Liver (tissue), 7 donors: ENCODE measurements at regions not wholly inside any gene's neighbourhood (a gene's known extent, or its start where the extent isn't known, plus 50 kb on each side); places are given as distances from the start of the nearest gene placed in this dataset.

Experiments used
- DNase-seq: peaks from one replicate; pipeline ENCODE4 v3.0.0-alpha.2; 2017; ENCODE audit warnings: low spot score
- H3K27ac ChIP-seq, 2 donors: one replicate each; pipeline ENCODE4 v1.7.0; 2013; ENCODE audit warnings: inconsistent platforms in 2 of 2, low read length in 2 of 2, control low read depth in 1 of 2, low read depth in 1 of 2, mild to moderate bottlenecking in 1 of 2
- H3K27me3 ChIP-seq, 4 donors: one replicate each; pipeline versions ENCODE4 v1.6.1 to v1.7.0; 2013; ENCODE audit warnings: low read length in 3 of 4, inconsistent platforms in 1 of 4, mild to moderate bottlenecking in 1 of 4, moderate library complexity in 1 of 4; ENCODE audit not compliant: control insufficient read depth in 4 of 4, insufficient read depth in 4 of 4
- H3K36me3 ChIP-seq, 4 donors: one replicate each; pipeline versions ENCODE4 v1.6.1 to v1.7.0; 2013; ENCODE audit warnings: low read length in 3 of 4, mild to moderate bottlenecking in 3 of 4, low read depth in 1 of 4, moderate library complexity in 1 of 4; ENCODE audit not compliant: control insufficient read depth in 4 of 4, insufficient read depth in 3 of 4
- H3K4me1 ChIP-seq, 4 donors: one replicate each; pipeline versions ENCODE4 v1.6.1 to v1.7.0; 2013; ENCODE audit warnings: low read length in 3 of 4, mild to moderate bottlenecking in 3 of 4, moderate library complexity in 1 of 4; ENCODE audit not compliant: control insufficient read depth in 4 of 4, insufficient read depth in 4 of 4
- H3K4me3 ChIP-seq, 3 donors: one replicate each; pipeline versions ENCODE4 v1.6.1 to v1.7.0; 2013; ENCODE audit warnings: low read length in 3 of 3, control low read depth in 1 of 3, low read depth in 1 of 3, mild to moderate bottlenecking in 1 of 3
- H3K9ac ChIP-seq, 2 donors: one replicate each; pipeline ENCODE4 v1.7.0; 2013; ENCODE audit warnings: low read length in 2 of 2, mild to moderate bottlenecking in 2 of 2, moderate library complexity in 2 of 2, control low read depth in 1 of 2, low read depth in 1 of 2
- H3K9me3 ChIP-seq, 4 donors: one replicate each; pipeline versions ENCODE4 v1.6.1 to v1.7.0; 2013; ENCODE audit warnings: low read length in 3 of 4; ENCODE audit not compliant: control insufficient read depth in 4 of 4
- ATF3 ChIP-seq: IDR thresholded peaks from 2 replicates; pipeline ENCODE4 v1.6.1; 2016; ENCODE audit warnings: antibody characterized with exemption
- EGR1 ChIP-seq, 2 donors: IDR thresholded peaks; 2 replicates each; pipeline ENCODE4 v1.6.1; 2016 to 2018; ENCODE audit warnings: antibody characterized with exemption in 2 of 2, low read depth in 2 of 2
- FOXA1 ChIP-seq: IDR thresholded peaks from 2 replicates; pipeline ENCODE4 v1.6.1; 2016; ENCODE audit warnings: antibody characterized with exemption
- GABPA ChIP-seq, 2 donors: IDR thresholded peaks in 1 of 2; conservative IDR thresholded peaks in 1 of 2; 2 replicates each; pipeline ENCODE4 v1.6.1; 2016; ENCODE audit warnings: antibody characterized with exemption in 2 of 2, mild to moderate bottlenecking in 1 of 2, moderate library complexity in 1 of 2
- HNF4A ChIP-seq, 2 donors: conservative IDR thresholded peaks; 2 replicates each; pipeline ENCODE4 v1.6.1; 2016; ENCODE audit warnings: antibody characterized with exemption in 2 of 2, mild to moderate bottlenecking in 2 of 2
- NR2F2 ChIP-seq: IDR thresholded peaks from 2 replicates; pipeline ENCODE4 v1.6.1; 2016; ENCODE audit warnings: antibody characterized with exemption
- RXRA ChIP-seq, 2 donors: IDR thresholded peaks; 2 replicates each; pipeline ENCODE4 v1.6.1; 2017 to 2018; ENCODE audit warnings: antibody characterized with exemption in 2 of 2, mild to moderate bottlenecking in 1 of 2
- SP1 ChIP-seq: IDR thresholded peaks from 2 replicates; pipeline ENCODE4 v1.6.1; 2018; ENCODE audit warnings: antibody characterized with exemption, mild to moderate bottlenecking
- WGBS: extraction: QIAGEN DNeasy Blood & Tissue Kit; methylation state at CpG from one replicate; pipeline ENCODE4 v1.1.7; 2013; 5-methylcytosine and 5-hydroxymethylcytosine counted together
- donor health status: healthy.
- donor health status: healthy.
- donor health status: healthy.
- donor health status: healthy.

- H3K9me3 ChIP-seq: peaks cover 0 to 1% (median under 1%) of the 10 kb centered on the region in 4 donors
- DNase-seq: no peak
- no peaks in the 10 kb centered on the region for H3K4me1 ChIP-seq
- H3K27ac ChIP-seq: no peak overlapping the region
- WGBS: 77% methylated on average over 3 of the region's 3 CpGs
- H3K9ac ChIP-seq: no peak overlapping the region
- H3K4me3 ChIP-seq: no peak overlapping the region
- no peaks in the 10 kb centered on the region for H3K36me3 ChIP-seq
- TF ChIP-seq ATF3: no peak
- TF ChIP-seq NR2F2: no peak
- no peak for TF ChIP-seq FOXA1
- no peak for TF ChIP-seq RXRA (IDR thresholded peaks at IDR 0.05)
- H3K27me3 ChIP-seq: no peaks in the 10 kb centered on the region
Measured at GRCh38 chr1:172777767-172778166, 118.9 kb downstream of the FASLG start.

GRCh38 chr1:172778456-172779455 lies 119.9 kb downstream of the FASLG start:
- TF ChIP-seq RXRA (IDR thresholded peaks at IDR 0.05): peak in 1 of 2 donors; percentile 4
- TF ChIP-seq HNF4A (conservative IDR thresholded peaks at IDR 0.05): peak; percentile 21 to 41
- no peak for TF ChIP-seq SP1
- H3K36me3 ChIP-seq: no peaks in the 10 kb centered on the region
- peaks cover 0 to 5% (median under 1%) of the 10 kb centered on the region in 4 donors for H3K9me3 ChIP-seq
- H3K4me3 ChIP-seq: no peak overlapping the region
- H3K27ac ChIP-seq: no peak overlapping the region
- H3K4me1 ChIP-seq: no peaks in the 10 kb centered on the region
- WGBS: 69% methylated on average over 7 of the region's 7 CpGs
- no peak for DNase-seq
- no peaks in the 10 kb centered on the region for H3K27me3 ChIP-seq
- no peak overlapping the region for H3K9ac ChIP-seq

- Histone ChIP-seq H3K9me3 (peaks cover 0 to 5% (median under 1%) of the 10 kb centered on the region in 4 donors), H3K9ac (no peak overlapping the region), H3K27me3 (no peaks in the 10 kb centered on the region), H3K4me3 (no peak overlapping the region), H3K36me3 (no peaks in the 10 kb centered on the region), H3K4me1 (no peaks in the 10 kb centered on the region), H3K27ac (no peak overlapping the region)
- DNase-seq: no peak
- TF ChIP-seq GABPA (IDR thresholded peaks at IDR 0.05 in 1 of 2, conservative IDR thresholded peaks at IDR 0.05 in 1 of 2) (no peak), SP1 (no peak), RXRA (IDR thresholded peaks at IDR 0.05) (no peak)
- 80% methylated on average over 3 of the region's 3 CpGs for WGBS
Measured at GRCh38 chr1:172779491-172779890, 120.6 kb downstream of the FASLG start.

- no peaks in the 10 kb centered on the region for H3K27me3 ChIP-seq
- H3K27ac ChIP-seq: no peak overlapping the region
- no peak overlapping the region for H3K4me3 ChIP-seq
Measured at GRCh38 chr1:172781513-172782140, 122.7 kb downstream of the FASLG start.

More at GRCh38 chr1:172781513-172782140, 122.7 kb downstream of the FASLG start:
- no peak for DNase-seq
- WGBS: 78% methylated on average over 4 of the region's 4 CpGs
- H3K9ac ChIP-seq: no peak overlapping the region
- no peaks in the 10 kb centered on the region for H3K4me1 ChIP-seq
- no peaks in the 10 kb centered on the region for H3K36me3 ChIP-seq
- no peak for TF ChIP-seq EGR1 (IDR thresholded peaks at IDR 0.05; ENCODE audit: low read depth in 2 of 2)
- TF ChIP-seq RXRA (IDR thresholded peaks at IDR 0.05): no peak
- H3K9me3 ChIP-seq: peaks cover 0 to 5% (median under 1%) of the 10 kb centered on the region in 4 donors
